Osteocyte (in vitro differentiated cells): ENCODE measurements at regions not wholly inside any gene's neighbourhood (a gene's known extent, or its start where the extent isn't known, plus 50 kb on each side); places are given as distances from the start of the nearest gene placed in this dataset.

ENCODE experiments used
- DNase-seq: peaks from one replicate; pipeline ENCODE4 v3.0.0; 2021; ENCODE audit warnings: mixed read lengths; ENCODE audit not compliant: unreplicated experiment; ENCODE audit errors: extremely low spot score
- H3K27ac Mint-ChIP-seq: one replicate; pipeline ENCODE4 v1.8.0; 2021; ENCODE audit warnings: mild to moderate bottlenecking, mixed read lengths; ENCODE audit not compliant: unreplicated experiment
- H3K27me3 Mint-ChIP-seq: one replicate; pipeline ENCODE4 v1.8.0; 2021; ENCODE audit warnings: mixed read lengths; ENCODE audit not compliant: unreplicated experiment
- H3K36me3 Mint-ChIP-seq: one replicate; pipeline ENCODE4 v1.8.0; 2021; ENCODE audit warnings: mixed read lengths; ENCODE audit not compliant: unreplicated experiment
- H3K4me1 Mint-ChIP-seq: one replicate; pipeline ENCODE4 v1.8.0; 2021; ENCODE audit warnings: mixed read lengths; ENCODE audit not compliant: unreplicated experiment
- H3K4me3 Mint-ChIP-seq: one replicate; pipeline ENCODE4 v1.8.0; 2021; ENCODE audit warnings: mild to moderate bottlenecking, moderate library complexity, mixed read lengths; ENCODE audit not compliant: unreplicated experiment
- H3K9me3 Mint-ChIP-seq: one replicate; pipeline ENCODE4 v1.8.0; 2021; ENCODE audit warnings: mixed read lengths; ENCODE audit not compliant: unreplicated experiment
- TF ChIP-seq, protein P1 (sequence below): fragments of 200-600 bp; sonication (generic); IDR thresholded peaks from 2 replicates; pipeline ENCODE4 v1.5.0; 2021; ENCODE audit warnings: antibody characterized with exemption, mild to moderate bottlenecking, moderate library complexity

DNA sequence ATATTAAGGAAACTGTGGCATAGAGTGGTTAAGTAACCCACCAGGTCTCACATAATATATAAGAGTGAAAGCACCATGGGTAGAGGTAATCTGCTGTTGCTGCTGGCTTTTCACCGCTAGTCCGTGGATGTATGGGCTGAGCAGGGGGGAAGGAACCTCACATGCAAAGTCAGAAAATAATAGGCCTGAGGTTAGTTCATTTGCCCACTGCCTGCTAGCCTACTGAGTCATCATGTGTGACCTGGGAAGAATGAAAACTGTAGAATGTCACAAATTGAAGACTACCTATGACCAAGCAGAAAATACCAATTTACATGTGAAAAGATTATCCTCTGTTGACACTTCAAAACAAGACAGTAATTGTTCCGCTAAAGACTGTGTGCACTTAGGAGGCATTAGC, 560.1 kb upstream of the FAT3 start:
- Mint-ChIP-seq H3K4me3 (no peak overlapping the region), H3K27ac (no peak overlapping the region), H3K36me3 (no peaks in the 10 kb centered on the region), H3K4me1 (no peaks in the 10 kb centered on the region), H3K9me3 (no peaks in the 10 kb centered on the region), H3K27me3 (no peaks in the 10 kb centered on the region)
- TF ChIP-seq, protein P1, sequence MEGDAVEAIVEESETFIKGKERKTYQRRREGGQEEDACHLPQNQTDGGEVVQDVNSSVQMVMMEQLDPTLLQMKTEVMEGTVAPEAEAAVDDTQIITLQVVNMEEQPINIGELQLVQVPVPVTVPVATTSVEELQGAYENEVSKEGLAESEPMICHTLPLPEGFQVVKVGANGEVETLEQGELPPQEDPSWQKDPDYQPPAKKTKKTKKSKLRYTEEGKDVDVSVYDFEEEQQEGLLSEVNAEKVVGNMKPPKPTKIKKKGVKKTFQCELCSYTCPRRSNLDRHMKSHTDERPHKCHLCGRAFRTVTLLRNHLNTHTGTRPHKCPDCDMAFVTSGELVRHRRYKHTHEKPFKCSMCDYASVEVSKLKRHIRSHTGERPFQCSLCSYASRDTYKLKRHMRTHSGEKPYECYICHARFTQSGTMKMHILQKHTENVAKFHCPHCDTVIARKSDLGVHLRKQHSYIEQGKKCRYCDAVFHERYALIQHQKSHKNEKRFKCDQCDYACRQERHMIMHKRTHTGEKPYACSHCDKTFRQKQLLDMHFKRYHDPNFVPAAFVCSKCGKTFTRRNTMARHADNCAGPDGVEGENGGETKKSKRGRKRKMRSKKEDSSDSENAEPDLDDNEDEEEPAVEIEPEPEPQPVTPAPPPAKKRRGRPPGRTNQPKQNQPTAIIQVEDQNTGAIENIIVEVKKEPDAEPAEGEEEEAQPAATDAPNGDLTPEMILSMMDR: no peak
- no peak for DNase-seq

DNA sequence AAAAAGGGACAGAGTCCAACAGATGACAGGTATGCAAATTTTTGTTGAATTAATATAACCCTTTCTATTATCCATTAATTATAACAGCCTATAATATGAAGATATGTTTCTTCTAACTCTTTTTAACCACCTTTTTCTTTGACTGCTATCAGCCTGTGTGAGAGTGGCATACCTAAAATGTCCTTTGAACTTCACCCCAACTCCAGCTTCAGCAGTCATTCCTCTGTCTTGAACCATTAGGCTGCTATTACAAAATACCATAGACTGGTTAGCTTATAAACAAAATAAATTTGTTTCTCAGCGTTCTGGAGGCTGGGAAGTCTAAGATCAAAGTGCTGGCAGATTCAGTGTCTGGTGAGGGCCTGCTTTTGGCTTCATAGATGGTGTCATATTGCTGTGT, 564.6 kb upstream of the FAT3 start:
- DNase-seq: no peak
- Mint-ChIP-seq H3K9me3 (no peaks in the 10 kb centered on the region), H3K27me3 (no peaks in the 10 kb centered on the region), H3K4me3 (no peak overlapping the region), H3K27ac (no peak overlapping the region), H3K4me1 (no peaks in the 10 kb centered on the region), H3K36me3 (no peaks in the 10 kb centered on the region)
- TF ChIP-seq, protein P1: no peak

DNA sequence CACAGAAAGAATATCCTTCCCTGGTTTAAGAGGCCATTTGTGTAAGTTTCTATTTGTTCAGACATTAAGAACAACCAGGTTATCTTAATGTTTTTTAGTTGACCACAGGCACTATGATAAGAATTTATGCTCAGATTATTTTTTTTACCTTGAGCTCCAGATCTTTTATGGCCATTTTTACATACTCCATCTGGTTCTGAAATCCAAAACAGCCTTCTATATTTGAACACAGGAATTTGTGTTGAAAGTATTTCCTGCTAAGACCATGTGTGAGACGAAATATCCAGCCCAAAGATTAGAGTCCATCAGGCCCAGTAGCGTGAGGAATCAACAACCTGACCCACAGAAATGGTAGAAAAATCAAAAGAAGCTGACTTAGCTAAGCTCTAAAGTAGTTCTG, 569.9 kb upstream of the FAT3 start:
- no peak for DNase-seq
- no peaks in the 10 kb centered on the region for H3K4me1 Mint-ChIP-seq
- H3K36me3 Mint-ChIP-seq: no peaks in the 10 kb centered on the region
- TF ChIP-seq, protein P1: no peak
- no peak overlapping the region for H3K4me3 Mint-ChIP-seq
- no peaks in the 10 kb centered on the region for H3K27me3 Mint-ChIP-seq
- H3K27ac Mint-ChIP-seq: no peak overlapping the region
- H3K9me3 Mint-ChIP-seq: no peaks in the 10 kb centered on the region

DNA sequence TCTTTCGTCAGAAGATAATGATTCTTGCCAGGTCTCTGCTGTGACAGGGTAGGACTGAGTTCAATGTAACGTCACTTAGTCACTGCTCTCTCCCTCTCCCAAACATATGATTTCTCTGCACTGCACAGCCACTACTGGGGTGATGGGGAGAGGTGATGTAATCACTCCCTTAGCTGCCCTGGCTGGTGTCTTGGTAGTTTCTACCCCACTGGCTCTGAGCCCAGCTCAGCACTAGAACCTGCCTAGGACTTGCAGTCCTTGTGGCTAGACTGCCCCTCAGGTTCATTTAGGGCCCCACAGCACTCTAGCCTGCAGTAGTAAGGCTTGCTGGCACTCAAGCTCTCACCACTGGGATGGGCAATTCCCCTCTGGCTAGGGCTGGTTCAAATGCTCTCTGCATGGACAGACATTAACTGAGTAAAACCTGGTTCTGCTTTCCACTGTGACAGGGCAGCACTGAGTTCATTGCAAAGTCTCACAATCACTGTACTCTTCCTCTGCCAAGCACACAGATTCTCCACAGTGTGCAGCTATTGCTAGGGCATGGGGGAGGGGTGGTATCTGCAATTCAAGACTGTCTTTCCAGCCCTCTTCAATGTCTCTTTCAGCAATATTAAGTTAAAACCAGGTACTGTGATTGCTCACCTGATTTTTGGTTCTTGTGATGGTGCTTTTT, 571.4 kb upstream of the FAT3 start:
- no peak overlapping the region for H3K27ac Mint-ChIP-seq
- TF ChIP-seq, protein P1: no peak
- no peaks in the 10 kb centered on the region for H3K36me3 Mint-ChIP-seq
- H3K27me3 Mint-ChIP-seq: no peaks in the 10 kb centered on the region
- no peak for DNase-seq
- no peaks in the 10 kb centered on the region for H3K4me1 Mint-ChIP-seq
- no peaks in the 10 kb centered on the region for H3K9me3 Mint-ChIP-seq
- H3K4me3 Mint-ChIP-seq: no peak overlapping the region

DNA sequence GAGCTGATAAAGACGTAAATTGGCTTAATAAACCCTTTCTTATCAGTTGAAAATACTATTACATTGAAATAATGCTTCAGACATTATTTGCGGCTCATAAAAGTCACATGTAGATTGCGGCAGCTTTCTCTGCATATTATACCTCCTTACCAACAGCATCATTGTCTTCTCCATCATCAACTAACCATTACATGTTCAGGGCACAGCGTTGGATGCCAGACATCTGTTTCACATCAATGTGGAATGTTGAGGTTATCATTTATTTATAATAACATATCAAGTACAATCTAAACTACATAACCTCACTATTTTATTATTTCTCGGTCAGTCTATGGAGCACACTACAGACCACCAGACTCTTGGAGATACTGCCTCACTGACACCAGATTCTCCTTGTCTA, 573.8 kb upstream of the FAT3 start:
- TF ChIP-seq, protein P1: no peak
- Mint-ChIP-seq H3K4me3 (no peak overlapping the region), H3K4me1 (no peaks in the 10 kb centered on the region), H3K9me3 (no peaks in the 10 kb centered on the region), H3K27me3 (no peaks in the 10 kb centered on the region), H3K36me3 (no peaks in the 10 kb centered on the region), H3K27ac (no peak overlapping the region)
- no peak for DNase-seq
